ENCODE measurements at regions not wholly inside any gene's neighbourhood (a gene's known extent, or its start where the extent isn't known, plus 50 kb on each side); places are given as distances from the start of the nearest gene placed in this dataset.

GRCh38 chr4:53783208-53783859, 192.0 kb upstream of the LNX1 start:
- TF ChIP-seq CTCF (IDR thresholded peaks at IDR 0.05; ENCODE audit: low read depth, low read length, missing control alignments), result no peak
- H3K4me3 ChIP-seq (replicated peaks; ENCODE audit: low read depth, low read length), result no peak overlapping the region
- no peak for DNase-seq (ENCODE audit: extremely low read depth, low read depth)

- TF ChIP-seq CTCF (IDR thresholded peaks at IDR 0.05; ENCODE audit: low read depth, low read length, missing control alignments), result no peak
- H3K4me3 ChIP-seq (replicated peaks; ENCODE audit: low read depth, low read length), result no peak overlapping the region
- DNase-seq (ENCODE audit: extremely low read depth, low read depth), result no peak
Measured at GRCh38 chr4:53782458-53782845, 191.2 kb upstream of the LNX1 start.

GRCh38 chr4:53781629-53782457, 190.6 kb upstream of the LNX1 start:
- DNase-seq (ENCODE audit: extremely low read depth, low read depth), result no peak
- H3K4me3 ChIP-seq (replicated peaks; ENCODE audit: low read depth, low read length), result no peak overlapping the region
- TF ChIP-seq CTCF (IDR thresholded peaks at IDR 0.05; ENCODE audit: low read depth, low read length, missing control alignments), result no peak

GRCh38 chr4:53780736-53781400, 189.6 kb upstream of the LNX1 start:
- TF ChIP-seq CTCF (IDR thresholded peaks at IDR 0.05; ENCODE audit: low read depth, low read length, missing control alignments), result no peak
- no peak for DNase-seq (ENCODE audit: extremely low read depth, low read depth)
- H3K4me3 ChIP-seq (replicated peaks; ENCODE audit: low read depth, low read length), result no peak overlapping the region

- TF ChIP-seq CTCF (IDR thresholded peaks at IDR 0.05; ENCODE audit: low read depth, low read length, missing control alignments), result no peak
- H3K4me3 ChIP-seq (replicated peaks; ENCODE audit: low read depth, low read length), result no peak overlapping the region
- DNase-seq (ENCODE audit: extremely low read depth, low read depth), result no peak
Measured at GRCh38 chr4:53779025-53779424, 187.7 kb upstream of the LNX1 start.

GRCh38 chr4:53778155-53778554, 186.9 kb upstream of the LNX1 start:
- no peak for DNase-seq (ENCODE audit: extremely low read depth, low read depth)
- H3K4me3 ChIP-seq (replicated peaks; ENCODE audit: low read depth, low read length), result no peak overlapping the region
- no peak for TF ChIP-seq CTCF (IDR thresholded peaks at IDR 0.05; ENCODE audit: low read depth, low read length, missing control alignments)
